SK-N-SH (cell line): ENCODE measurements at regions not wholly inside any gene's neighbourhood (a gene's known extent, or its start where the extent isn't known, plus 50 kb on each side); places are given as distances from the start of the nearest gene placed in this dataset.

Experiments
- CTCF ChIA-PET: fragments of 300-600, 350-600 bp; formaldehyde crosslinking; extraction: SDS; loops from one replicate; lab custom pipeline; 2021; lab: Yijun Ruan, JAX
- POLR2A ChIA-PET: fragments of 350-600 bp; sonication (Branson Sonifier 250); formaldehyde crosslinking; extraction: SDS; loops from one replicate; lab custom pipeline; 2020; ENCODE audit warnings: antibody characterized with exemption, inconsistent platforms; lab: Yijun Ruan, JAX
- DNase-seq: peaks from one replicate; pipeline ENCODE4 v3.0.0; 2012
- H2AFZ ChIP-seq: fragments of 200-600 bp; sonication (generic); 2 replicates; pipeline ENCODE4 v1.8.1; 2016; ENCODE audit warnings: antibody characterized with exemption, mild to moderate bottlenecking, low read depth
- H3F3A ChIP-seq: fragments of 200-600 bp; sonication (generic); replicated peaks from 2 replicates; pipeline ENCODE3; 2016; ENCODE audit warnings: antibody characterized with exemption, mild to moderate bottlenecking; ENCODE audit not compliant: insufficient read depth
- H3K27ac ChIP-seq, 2 experiments: fragments of 200-500 bp in 1 of 2; fragments of 200-600 bp in 1 of 2; sonication (Bioruptor generic) in 1 of 2; sonication (generic), shearing (Covaris generic) in 1 of 2; 2 replicates each; pipeline versions ENCODE4 v1.5.1 to v1.6.1; 2014 to 2016; ENCODE audit warnings: low read depth in 2 of 2, inconsistent platforms in 1 of 2, low read length in 1 of 2, mild to moderate bottlenecking in 1 of 2, mixed read lengths in 1 of 2
- H3K27me3 ChIP-seq: fragments of 200-600 bp; sonication (generic), shearing (Covaris generic); 2 replicates; pipeline ENCODE4 v1.6.1; 2016; ENCODE audit warnings: mixed run types; ENCODE audit not compliant: insufficient read depth
- H3K36me3 ChIP-seq, 2 experiments: fragments of 200-500 bp in 1 of 2; fragments of 200-600 bp in 1 of 2; sonication (Bioruptor generic) in 1 of 2; sonication (generic) in 1 of 2; replicated peaks in 1 of 2; 2 replicates each; pipeline versions ENCODE3 to v1.5.1; 2014 to 2016; ENCODE audit warnings: low read length in 1 of 2, mild to moderate bottlenecking in 1 of 2; ENCODE audit not compliant: insufficient read depth in 2 of 2, control insufficient read depth in 1 of 2
- H3K4me1 ChIP-seq, 2 experiments: fragments of 200-500 bp in 1 of 2; fragments of 200-600 bp in 1 of 2; sonication (Bioruptor generic) in 1 of 2; sonication (generic), shearing (Covaris generic) in 1 of 2; 2 replicates each; pipeline versions ENCODE4 v1.5.1 to v1.6.1; 2014 to 2016; ENCODE audit warnings: low read depth in 1 of 2, low read length in 1 of 2, mixed run types in 1 of 2; ENCODE audit not compliant: insufficient read depth in 2 of 2, control insufficient read depth in 1 of 2
- H3K4me2 ChIP-seq: fragments of 200-600 bp; sonication (generic), shearing (Covaris generic); 2 replicates; pipeline ENCODE4 v1.6.1; 2017; ENCODE audit warnings: mixed run types
- H3K4me3 ChIP-seq, 2 experiments: fragments of 200-500 bp in 1 of 2; fragments of 200-600 bp in 1 of 2; sonication (Bioruptor generic) in 1 of 2; sonication (generic), shearing (Covaris generic) in 1 of 2; 2 replicates each; pipeline versions ENCODE4 v1.5.1 to v1.8.1; 2014 to 2016; ENCODE audit warnings: low read depth in 2 of 2, inconsistent platforms in 1 of 2, low read length in 1 of 2, mild to moderate bottlenecking in 1 of 2, mixed read lengths in 1 of 2, moderate library complexity in 1 of 2
- H3K79me2 ChIP-seq: fragments of 200-600 bp; sonication (generic); 2 replicates; pipeline ENCODE4 v1.8.1; 2017; ENCODE audit warnings: mild to moderate bottlenecking; ENCODE audit not compliant: insufficient read depth
- H3K9ac ChIP-seq: fragments of 200-600 bp; sonication (generic); 2 replicates; pipeline ENCODE4 v1.6.1; 2017; ENCODE audit warnings: mixed run types
- H3K9me2 ChIP-seq: fragments of 200-600 bp; sonication (generic); 2 replicates; pipeline ENCODE4 v1.6.1; 2017; ENCODE audit warnings: mixed run types
- H3K9me3 ChIP-seq: fragments of 200-600 bp; sonication (generic); 2 replicates; pipeline ENCODE4 v1.6.1; 2017; ENCODE audit warnings: mixed run types, mild to moderate bottlenecking, moderate library complexity
- H4K20me1 ChIP-seq: fragments of 200-600 bp; sonication (generic); 2 replicates; pipeline ENCODE4 v1.6.1; 2017; ENCODE audit warnings: mild to moderate bottlenecking, mixed run types; ENCODE audit not compliant: insufficient read depth
- EP300 ChIP-seq, 2 experiments: IDR thresholded peaks; 2 replicates each; pipeline versions ENCODE4 v1.4.0 to v1.6.1; 2012; ENCODE audit warnings: borderline replicate concordance in 1 of 2, low read depth in 1 of 2, low read length in 1 of 2
- FOSL2 ChIP-seq: IDR thresholded peaks from 2 replicates; pipeline ENCODE4 v1.4.0; 2012; ENCODE audit warnings: low read depth, mild to moderate bottlenecking, moderate library complexity, borderline replicate concordance
- GATA2 ChIP-seq: sonication (generic); formaldehyde crosslinking; IDR thresholded peaks from 2 replicates; pipeline ENCODE4 v1.5.0; 2020; ENCODE audit warnings: mild to moderate bottlenecking, missing genetic modification reagents
- PBX3 ChIP-seq: IDR thresholded peaks from 2 replicates; pipeline ENCODE4; 2012
- TCF12 ChIP-seq: IDR thresholded peaks from 2 replicates; pipeline ENCODE4 v1.4.0; 2012
- ZBTB33 ChIP-seq: IDR thresholded peaks from 2 replicates; pipeline ENCODE4 v1.4.0; 2012; ENCODE audit warnings: low read depth, borderline replicate concordance
- WGBS: methylation state at CpG from one replicate; pipeline ENCODE4 v1.1.6; 2017; ENCODE audit warnings: low lambda C conversion rate; 5-methylcytosine and 5-hydroxymethylcytosine counted together
- TF ChIP-seq, protein P1 (sequence below): fragments of 150-350 bp; IDR thresholded peaks from 2 replicates; pipeline ENCODE4 v1.6.1; 2016; ENCODE audit warnings: mild to moderate bottlenecking, low read depth, low read length

DNA sequence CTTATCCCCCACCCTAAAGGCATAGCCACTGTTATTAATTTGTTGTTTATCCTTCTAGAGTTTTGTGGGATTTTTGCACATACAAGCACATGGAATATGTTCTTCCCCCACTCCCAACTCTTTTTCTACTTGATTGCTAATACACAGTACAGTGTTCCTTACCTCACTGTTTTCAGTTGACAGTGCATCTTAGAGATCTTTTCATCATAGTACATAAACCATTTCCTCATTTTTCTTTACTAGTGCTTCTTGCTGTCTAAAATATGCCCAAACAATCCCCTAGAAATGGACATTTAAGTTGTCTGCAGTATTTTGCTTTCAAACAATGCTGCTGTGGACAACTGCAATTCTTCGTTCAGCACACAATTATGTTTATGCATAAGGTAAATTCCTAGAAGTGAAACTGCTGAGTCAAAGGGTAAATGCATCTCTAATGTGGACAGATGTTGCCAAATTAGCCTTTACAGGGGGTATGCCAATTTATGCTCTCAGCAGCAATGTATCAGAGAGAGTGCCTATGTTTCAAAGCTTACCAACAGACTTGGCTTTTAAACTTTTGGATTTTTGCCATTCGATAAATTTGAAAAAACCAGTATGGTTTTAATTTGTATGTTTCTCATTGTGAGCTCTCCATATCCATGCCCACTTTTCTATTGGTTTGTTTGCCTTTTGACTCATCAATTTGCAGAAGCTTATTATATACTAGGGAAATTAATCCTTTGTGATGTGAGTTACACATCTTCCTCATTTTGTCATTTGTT, 132.6 kb downstream of the MRPS6 start:
- TF ChIP-seq, protein P1, sequence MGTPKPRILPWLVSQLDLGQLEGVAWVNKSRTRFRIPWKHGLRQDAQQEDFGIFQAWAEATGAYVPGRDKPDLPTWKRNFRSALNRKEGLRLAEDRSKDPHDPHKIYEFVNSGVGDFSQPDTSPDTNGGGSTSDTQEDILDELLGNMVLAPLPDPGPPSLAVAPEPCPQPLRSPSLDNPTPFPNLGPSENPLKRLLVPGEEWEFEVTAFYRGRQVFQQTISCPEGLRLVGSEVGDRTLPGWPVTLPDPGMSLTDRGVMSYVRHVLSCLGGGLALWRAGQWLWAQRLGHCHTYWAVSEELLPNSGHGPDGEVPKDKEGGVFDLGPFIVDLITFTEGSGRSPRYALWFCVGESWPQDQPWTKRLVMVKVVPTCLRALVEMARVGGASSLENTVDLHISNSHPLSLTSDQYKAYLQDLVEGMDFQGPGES, result no peak
- TF ChIP-seq EP300 (IDR thresholded peaks at IDR 0.05; ENCODE audit: borderline replicate concordance in 1 of 2, low read depth in 1 of 2, low read length in 1 of 2) (peak in 1 of 2 experiments; percentile 13; a peak in 1 of 4 replicates), TCF12 (peak; percentile 44; the same call in 1 of the 2 replicates), ZBTB33 (no peak), PBX3 (peak; percentile 56; the same call in 1 of the 2 replicates), FOSL2 (peak; percentile 10; the same call in 1 of the 2 replicates)
- H3K9me2 ChIP-seq, result no peaks in the 10 kb centered on the region
- 19% methylated on average over 2 of the region's 2 CpGs for WGBS
- CTCF ChIA-PET, result interaction anchor here (0.8 to 7.6 kb wide), 3 partner anchors 77 to 282 kb away, joined by 3 to 41 read pairs (median 3); no protein-coding TSS in a partner anchor
- POLR2A ChIA-PET, result no interaction called here
- peak overlapping the region; percentile 31 to 45; a peak in 3 of 4 replicates for H3K27ac ChIP-seq
- no peak overlapping the region for H3K4me3 ChIP-seq
- no peak overlapping the region for H2AFZ ChIP-seq
- no peaks in the 10 kb centered on the region for H3K36me3 ChIP-seq
- H3K4me2 ChIP-seq, result peak overlapping the region; percentile 42; the same call in 1 of the 2 replicates
- DNase-seq, result no peak
- H3K27me3 ChIP-seq, result no peaks in the 10 kb centered on the region
- peaks cover 7 to 36% of the 10 kb centered on the region in 2 experiments; a peak in 2 of 4 replicates for H3K4me1 ChIP-seq
- peaks cover 4% of the 10 kb centered on the region for H3F3A ChIP-seq
- no peaks in the 10 kb centered on the region for H4K20me1 ChIP-seq
- no peak overlapping the region for H3K9ac ChIP-seq
- H3K79me2 ChIP-seq, result no peaks in the 10 kb centered on the region
- no peaks in the 10 kb centered on the region for H3K9me3 ChIP-seq

- no peak for TF ChIP-seq GATA2 (CRISPR knock-in tag)
- Histone ChIP-seq H3K4me3 (no peak overlapping the region), H3K79me2 (no peaks in the 10 kb centered on the region), H3K27me3 (no peaks in the 10 kb centered on the region), H3K9ac (no peak overlapping the region), H3K4me1 (peaks cover 0 to 3% of the 10 kb centered on the region in 2 experiments; a peak in 1 of 4 replicates), H3F3A (no peaks in the 10 kb centered on the region), H2AFZ (no peak overlapping the region), H4K20me1 (no peaks in the 10 kb centered on the region), H3K9me3 (no peaks in the 10 kb centered on the region), H3K9me2 (no peaks in the 10 kb centered on the region), H3K27ac (no peak overlapping the region), H3K36me3 (no peaks in the 10 kb centered on the region), H3K4me2 (no peak overlapping the region)
- CTCF ChIA-PET, result no interaction called here
- DNase-seq, result no peak
- POLR2A ChIA-PET, result no interaction called here
Observed at GRCh38 chr21:34213959-34214358, 140.6 kb downstream of the MRPS6 start.
